OCI-LY7 (cell line): ENCODE measurements at regions not wholly inside any gene's neighbourhood (a gene's known extent, or its start where the extent isn't known, plus 50 kb on each side); places are given as distances from the start of the nearest gene placed in this dataset.

Source experiments
- BruUV-seq: library from RNA; stranded (reverse); fragments of 400-500 nt; replicated peaks from 2 replicates; lab custom pipeline; 2021; lab: Mats Ljungman, UMichigan
- CTCF ChIA-PET: fragments of 300-600 bp; sonication (Branson Sonifier 250); formaldehyde crosslinking; loops from one replicate; lab custom pipeline; 2022; ENCODE audit warnings: antibody characterized with exemption; ENCODE audit not compliant: unreplicated experiment; lab: Charles Lee
- POLR2A ChIA-PET: fragments of 300-600 bp; sonication (Branson Sonifier 250); formaldehyde crosslinking; loops from one replicate; lab custom pipeline; 2022; ENCODE audit warnings: antibody characterized with exemption; lab: Charles Lee
- DNase-seq: peaks from one replicate; pipeline ENCODE4 v3.0.0-alpha.2; 2015; ENCODE audit warnings: low spot score
- H2AFZ ChIP-seq: fragments of 200-600 bp; sonication (generic), shearing (Covaris generic); 2 replicates; pipeline ENCODE4 v1.6.1; 2014; ENCODE audit warnings: mild to moderate bottlenecking, antibody characterized with exemption, low read length, moderate library complexity
- H3K27ac ChIP-seq: fragments of 200-600 bp; sonication (generic); 2 replicates; pipeline ENCODE4 v1.5.1; 2014; ENCODE audit warnings: mixed run types, low read depth, mild to moderate bottlenecking, moderate library complexity, low read length, inconsistent platforms; ENCODE audit not compliant: poor library complexity, severe bottlenecking
- H3K36me3 ChIP-seq: fragments of 200-600 bp; sonication (generic); 2 replicates; pipeline ENCODE4 v1.6.1; 2014; ENCODE audit warnings: mild to moderate bottlenecking, antibody characterized with exemption, low read length, moderate library complexity, mixed read lengths; ENCODE audit not compliant: insufficient read depth
- H3K4me1 ChIP-seq: fragments of 200-600 bp; sonication (generic); 2 replicates; pipeline ENCODE4 v1.5.1; 2014; ENCODE audit warnings: mild to moderate bottlenecking, low read length; ENCODE audit not compliant: insufficient read depth, poor library complexity, severe bottlenecking
- H3K4me2 ChIP-seq: fragments of 200-600 bp; sonication (generic); 2 replicates; pipeline ENCODE4 v1.6.1; 2014; ENCODE audit warnings: mild to moderate bottlenecking, low read length
- H3K4me3 ChIP-seq: fragments of 200-600 bp; sonication (generic); 2 replicates; pipeline ENCODE4 v1.5.1; 2014; ENCODE audit warnings: mild to moderate bottlenecking, low read depth, low read length; ENCODE audit not compliant: poor library complexity, severe bottlenecking
- H3K79me2 ChIP-seq: fragments of 200-600 bp; sonication (generic); 2 replicates; pipeline ENCODE4 v1.6.1; 2016; ENCODE audit warnings: low read depth, mild to moderate bottlenecking, low read length, moderate library complexity, mixed read lengths; ENCODE audit not compliant: insufficient read depth
- H3K9me2 ChIP-seq: fragments of 200-600 bp; sonication (generic); 2 replicates; pipeline ENCODE4 v1.6.1; 2016; ENCODE audit warnings: mild to moderate bottlenecking, low read length, mixed read lengths; ENCODE audit not compliant: insufficient read depth
- H3K9me3 ChIP-seq: fragments of 200-600 bp; sonication (generic); 2 replicates; pipeline ENCODE4 v1.6.1; 2014; ENCODE audit warnings: mild to moderate bottlenecking, mixed run types, low read length, mixed read lengths
- H4K20me1 ChIP-seq: fragments of 200-600 bp; sonication (generic); 2 replicates; pipeline ENCODE4 v1.6.1; 2014; ENCODE audit warnings: mild to moderate bottlenecking, antibody characterized with exemption, low read length, moderate library complexity, mixed read lengths; ENCODE audit not compliant: insufficient read depth
- CTCF ChIP-seq: fragments of 200-600 bp; sonication (generic); conservative IDR thresholded peaks from 2 replicates; pipeline ENCODE4 v1.5.1; 2014; ENCODE audit warnings: mild to moderate bottlenecking, antibody characterized with exemption, low read length, moderate library complexity, mixed read lengths
- EZH2phosphoT487 ChIP-seq: fragments of 200-600 bp; sonication (generic); IDR thresholded peaks from 2 replicates; pipeline ENCODE4 v1.6.1; 2018; ENCODE audit warnings: low read depth, borderline replicate concordance, mild to moderate bottlenecking, mixed run types, antibody characterized with exemption, low read length, moderate library complexity, mixed read lengths
- intact Hi-C: fragments of 100-400 bp; cut with micrococcal nuclease; formaldehyde crosslinking; loops from one replicate; pipeline ENCODE4 v1.10.0; 2022; ENCODE audit not compliant: unreplicated experiment

GRCh38 chr2:21727101-21727500 is 603.3 kb downstream of the TDRD15 start:
- POLR2A ChIA-PET, result no interaction called here
- CTCF ChIA-PET, result no interaction called here
- Histone ChIP-seq H2AFZ (no peak overlapping the region), H3K4me2 (no peak overlapping the region), H3K36me3 (no peaks in the 10 kb centered on the region), H3K79me2 (no peaks in the 10 kb centered on the region), H4K20me1 (no peaks in the 10 kb centered on the region), H3K9me2 (no peaks in the 10 kb centered on the region), H3K27ac (no peak overlapping the region), H3K4me1 (no peaks in the 10 kb centered on the region), H3K4me3 (no peak overlapping the region), H3K9me3 (no peaks in the 10 kb centered on the region)
- intact Hi-C loops, result no loop called here
- DNase-seq, result no peak
- BruUV-seq, result no TSS peak
- TF ChIP-seq EZH2phosphoT487, result no peak
- no peak for TF ChIP-seq CTCF

- BruUV-seq, result no TSS peak
- H3K4me1 ChIP-seq, result no peaks in the 10 kb centered on the region
- no peak overlapping the region for H2AFZ ChIP-seq
- ChIA-PET POLR2A (no interaction called here), CTCF (no interaction called here)
- no peak for DNase-seq
- no peak overlapping the region for H3K27ac ChIP-seq
- no peak overlapping the region for H3K4me3 ChIP-seq
- H4K20me1 ChIP-seq, result no peaks in the 10 kb centered on the region
- no peaks in the 10 kb centered on the region for H3K9me3 ChIP-seq
- TF ChIP-seq EZH2phosphoT487 (no peak), CTCF (no peak)
- intact Hi-C loops, result no loop called here
- H3K9me2 ChIP-seq, result no peaks in the 10 kb centered on the region
- no peaks in the 10 kb centered on the region for H3K79me2 ChIP-seq
- H3K36me3 ChIP-seq, result no peaks in the 10 kb centered on the region
- H3K4me2 ChIP-seq, result no peak overlapping the region
Observed at GRCh38 chr2:21728133-21728532, 604.4 kb downstream of the TDRD15 start.

GRCh38 chr2:21730141-21730540 is 606.4 kb downstream of the TDRD15 start:
- no TSS peak for BruUV-seq
- Histone ChIP-seq H3K4me3 (no peak overlapping the region), H2AFZ (no peak overlapping the region), H3K27ac (no peak overlapping the region), H3K9me3 (no peaks in the 10 kb centered on the region), H3K9me2 (no peaks in the 10 kb centered on the region), H3K36me3 (no peaks in the 10 kb centered on the region), H3K4me1 (no peaks in the 10 kb centered on the region), H4K20me1 (no peaks in the 10 kb centered on the region), H3K4me2 (no peak overlapping the region), H3K79me2 (no peaks in the 10 kb centered on the region)
- CTCF ChIA-PET, result no interaction called here
- TF ChIP-seq EZH2phosphoT487 (no peak), CTCF (no peak)
- POLR2A ChIA-PET, result no interaction called here
- DNase-seq, result no peak
- intact Hi-C loops, result no loop called here
